ENCODE measurements at regions not wholly inside any gene's neighbourhood (a gene's known extent, or its start where the extent isn't known, plus 50 kb on each side); places are given as distances from the start of the nearest gene placed in this dataset.
"Not testable (repeated sequence)": the region's sequence is repeated elsewhere in the genome, so short reads cannot be mapped to it uniquely, and the experiment has no call there.

GRCh38 chr5:39611076-39611475 lies 186.3 kb upstream of the DAB2 start:
- not testable (repeated sequence) for TF ChIP-seq CTCF (conservative IDR thresholded peaks at IDR 0.05; ENCODE audit: low read depth, low read length); EZH2phosphoT487 (IDR thresholded peaks at IDR 0.05; ENCODE audit: borderline replicate concordance, low read length); EZH2 (IDR thresholded peaks at IDR 0.05; ENCODE audit: low read length, unreplicated experiment)
